VCaP (cell line): ENCODE measurements at regions not wholly inside any gene's neighbourhood (a gene's known extent, or its start where the extent isn't known, plus 50 kb on each side); places are given as distances from the start of the nearest gene placed in this dataset.

Experiments used
- H3K27ac ChIP-seq: fragments of 450-650 bp; 2 replicates; pipeline ENCODE4 v1.5.1; 2017
- TF ChIP-seq, protein P1 (sequence below): fragments of 450-650 bp; conservative IDR thresholded peaks from 2 replicates; pipeline ENCODE4 v1.5.1; 2017; ENCODE audit warnings: mild to moderate bottlenecking, moderate library complexity

DNA sequence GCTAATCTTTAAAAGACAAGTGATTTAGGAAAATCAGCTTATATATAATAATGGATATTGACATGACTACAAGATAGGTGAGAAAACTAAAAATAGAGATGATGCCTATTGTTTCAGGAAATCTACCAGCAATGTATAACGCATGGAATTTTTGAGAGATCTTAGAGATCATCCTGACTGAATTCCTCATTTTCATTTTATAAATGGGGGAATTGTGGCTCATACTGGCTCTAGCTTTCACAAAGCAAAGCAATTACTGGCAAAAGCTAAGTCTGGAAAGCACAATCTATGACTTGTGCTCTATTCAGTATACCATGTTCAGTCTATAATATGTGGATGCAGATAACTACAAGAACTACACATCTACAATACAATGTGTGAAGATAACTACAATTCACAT lies 51.9 kb upstream of the FANCL start:
- TF ChIP-seq, protein P1, sequence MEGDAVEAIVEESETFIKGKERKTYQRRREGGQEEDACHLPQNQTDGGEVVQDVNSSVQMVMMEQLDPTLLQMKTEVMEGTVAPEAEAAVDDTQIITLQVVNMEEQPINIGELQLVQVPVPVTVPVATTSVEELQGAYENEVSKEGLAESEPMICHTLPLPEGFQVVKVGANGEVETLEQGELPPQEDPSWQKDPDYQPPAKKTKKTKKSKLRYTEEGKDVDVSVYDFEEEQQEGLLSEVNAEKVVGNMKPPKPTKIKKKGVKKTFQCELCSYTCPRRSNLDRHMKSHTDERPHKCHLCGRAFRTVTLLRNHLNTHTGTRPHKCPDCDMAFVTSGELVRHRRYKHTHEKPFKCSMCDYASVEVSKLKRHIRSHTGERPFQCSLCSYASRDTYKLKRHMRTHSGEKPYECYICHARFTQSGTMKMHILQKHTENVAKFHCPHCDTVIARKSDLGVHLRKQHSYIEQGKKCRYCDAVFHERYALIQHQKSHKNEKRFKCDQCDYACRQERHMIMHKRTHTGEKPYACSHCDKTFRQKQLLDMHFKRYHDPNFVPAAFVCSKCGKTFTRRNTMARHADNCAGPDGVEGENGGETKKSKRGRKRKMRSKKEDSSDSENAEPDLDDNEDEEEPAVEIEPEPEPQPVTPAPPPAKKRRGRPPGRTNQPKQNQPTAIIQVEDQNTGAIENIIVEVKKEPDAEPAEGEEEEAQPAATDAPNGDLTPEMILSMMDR, result no peak
- no peak overlapping the region for H3K27ac ChIP-seq

DNA sequence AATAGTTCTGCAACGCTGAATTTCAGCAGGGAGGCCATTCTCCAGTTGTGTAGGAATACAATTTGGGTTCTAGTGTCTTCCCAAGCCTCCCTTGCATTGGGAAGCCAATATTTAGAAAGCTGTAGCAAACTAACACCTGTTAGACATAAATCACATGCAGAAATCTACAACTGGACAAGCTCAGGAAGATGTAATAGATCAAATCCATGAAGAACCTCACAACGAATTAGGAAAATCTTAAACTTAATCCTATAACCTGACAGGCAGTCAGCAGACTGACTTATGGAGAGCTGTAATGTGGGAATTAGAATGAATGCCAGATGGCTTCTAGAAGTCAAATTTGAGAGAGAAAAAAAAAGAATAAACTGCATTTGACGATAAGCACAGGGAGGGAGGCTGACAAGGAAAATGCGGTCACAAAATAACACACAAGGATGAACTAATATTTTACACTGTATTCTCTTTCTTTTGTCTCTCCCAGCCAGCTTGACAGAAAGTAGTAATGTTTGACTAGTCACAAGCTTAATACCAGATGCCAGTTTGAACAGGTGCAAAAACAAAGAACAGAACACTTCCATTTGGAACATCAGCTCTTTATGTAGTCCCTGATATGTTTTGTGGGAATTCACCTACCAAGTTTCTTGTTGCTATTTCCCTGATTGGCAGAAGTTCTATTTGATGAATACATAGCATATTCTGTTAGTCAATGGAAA lies 50.8 kb upstream of the FANCL start:
- TF ChIP-seq, protein P1, result no peak
- no peak overlapping the region for H3K27ac ChIP-seq
